ENCODE measurements at regions not wholly inside any gene's neighbourhood (a gene's known extent, or its start where the extent isn't known, plus 50 kb on each side); places are given as distances from the start of the nearest gene placed in this dataset.
A peak's percentile ranks its signal among the peaks of the same experiment; 100 is the strongest.
"Not testable (repeated sequence)": the region's sequence is repeated elsewhere in the genome, so short reads cannot be mapped to it uniquely, and the experiment has no call there.

DNA sequence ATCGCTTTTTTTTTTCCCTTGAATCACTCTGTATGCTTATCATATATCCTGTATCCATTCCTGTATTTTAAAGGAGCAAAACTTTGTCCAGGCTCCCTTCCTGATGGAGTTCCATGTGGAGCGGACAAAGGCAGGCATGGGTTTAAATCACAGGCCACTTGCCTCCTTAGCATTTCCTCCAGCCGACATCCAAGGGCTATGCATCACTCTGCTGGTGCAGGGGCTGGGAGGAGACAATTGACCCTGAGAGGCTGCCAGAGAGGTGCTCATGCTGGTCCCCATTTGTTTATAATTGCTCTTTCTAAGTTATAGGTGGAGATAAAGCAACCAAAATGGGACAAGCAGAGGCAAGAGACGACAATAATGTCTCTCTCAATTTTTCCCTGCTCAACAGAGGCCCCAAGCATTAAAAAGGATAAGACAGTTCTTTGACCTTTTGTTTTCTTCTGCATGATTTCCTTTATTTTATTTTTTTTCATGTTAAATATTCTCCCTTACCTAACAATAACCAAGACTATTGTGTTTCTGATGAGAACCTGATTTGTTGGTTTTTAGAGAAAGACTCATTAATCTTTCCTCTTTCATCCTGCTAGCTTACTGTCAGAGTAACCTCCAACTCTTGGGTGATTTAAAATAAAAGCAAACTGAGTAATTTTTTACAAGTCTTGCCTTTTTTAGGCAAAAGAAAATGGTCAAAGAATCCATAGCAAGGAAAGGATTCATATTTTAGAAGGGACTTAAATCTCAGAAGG, 353.7 kb downstream of the ADGRL2 start:
- no peak for DNase-seq (ENCODE audit: low read depth in 4 of 4, low spot score in 3 of 4)

DNA sequence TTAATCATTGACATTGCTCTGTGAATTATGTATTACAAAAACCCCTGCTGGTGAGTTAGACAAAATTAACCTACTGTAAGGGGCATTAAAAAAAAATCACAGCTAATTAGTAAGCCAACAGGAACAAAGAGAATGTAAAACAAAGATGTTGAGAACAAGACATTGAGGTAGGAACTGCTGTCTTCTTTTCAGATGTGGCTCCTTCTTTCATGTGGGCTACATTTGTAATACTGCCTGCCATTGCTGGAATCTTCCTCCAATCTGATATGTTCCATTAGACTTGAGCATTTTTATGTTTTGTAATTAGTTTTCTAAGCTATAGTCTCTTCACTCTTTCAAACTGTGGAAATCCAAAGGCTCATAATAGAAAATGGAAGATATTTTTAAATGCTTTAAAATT, 353.0 kb downstream of the ADGRL2 start:
- DNase-seq (ENCODE audit: low read depth in 4 of 4, low spot score in 3 of 4): no peak

DNA sequence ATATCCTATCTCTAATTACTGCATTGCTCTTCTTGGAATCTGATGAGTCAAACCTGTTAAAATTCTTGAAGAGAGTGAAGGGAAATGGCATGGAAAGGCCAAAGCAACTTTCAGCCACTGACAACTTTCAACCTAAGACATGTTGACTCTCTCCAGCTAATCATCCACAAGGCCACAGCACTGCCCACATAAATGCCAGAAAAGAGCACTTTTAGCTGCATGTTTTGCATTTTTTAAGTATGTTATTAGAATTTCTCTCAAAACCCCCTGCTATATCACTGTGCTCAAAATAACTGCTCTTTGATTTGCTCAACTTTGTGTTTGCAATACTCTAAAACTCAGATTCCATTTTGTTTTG, 352.5 kb downstream of the ADGRL2 start:
- no peak for DNase-seq (ENCODE audit: low read depth in 4 of 4, low spot score in 3 of 4)

DNA sequence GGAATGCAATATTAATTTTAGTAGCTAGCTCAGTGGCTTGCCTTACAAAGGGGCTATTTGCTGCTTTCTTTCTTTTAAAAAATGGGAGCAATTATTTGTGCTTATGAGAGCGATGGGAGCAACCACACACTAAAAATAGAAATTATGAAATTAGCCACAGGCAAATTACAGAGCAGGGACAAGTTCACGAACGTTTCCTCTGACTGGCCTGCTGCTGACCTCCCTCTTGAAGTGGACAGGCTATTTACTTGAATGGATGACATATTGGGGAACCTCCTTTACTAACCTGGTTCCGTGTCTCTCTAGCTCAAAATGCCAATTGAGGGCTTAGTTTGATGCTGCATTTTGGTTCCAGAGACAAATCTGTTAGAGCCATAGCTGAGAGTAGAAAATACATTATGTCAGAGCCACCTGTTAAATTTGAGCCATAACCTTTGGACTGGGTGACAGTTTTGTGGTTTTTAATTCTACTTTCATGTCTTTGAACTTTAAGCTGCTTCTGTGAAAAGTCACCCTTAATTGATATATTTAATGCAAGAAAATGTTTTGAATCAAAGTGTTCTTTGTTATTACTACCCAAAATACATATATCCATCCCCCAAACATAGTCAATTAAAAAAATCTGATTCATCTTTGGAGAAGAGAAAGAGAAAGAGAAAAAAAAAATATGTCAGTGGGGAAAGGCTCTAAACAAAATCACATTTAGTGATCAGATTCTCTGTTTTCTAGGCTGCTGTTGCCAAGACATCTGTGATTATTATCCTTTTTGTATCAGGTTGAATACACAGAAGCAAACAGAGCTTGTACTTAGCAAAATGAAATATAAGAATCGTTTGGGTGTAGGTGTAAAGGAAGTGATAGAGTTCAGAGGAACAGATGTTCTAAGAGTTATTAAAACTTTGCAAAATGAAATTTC, 351.9 kb downstream of the ADGRL2 start:
- DNase-seq (ENCODE audit: low read depth in 4 of 4, low spot score in 3 of 4): no peak

DNA sequence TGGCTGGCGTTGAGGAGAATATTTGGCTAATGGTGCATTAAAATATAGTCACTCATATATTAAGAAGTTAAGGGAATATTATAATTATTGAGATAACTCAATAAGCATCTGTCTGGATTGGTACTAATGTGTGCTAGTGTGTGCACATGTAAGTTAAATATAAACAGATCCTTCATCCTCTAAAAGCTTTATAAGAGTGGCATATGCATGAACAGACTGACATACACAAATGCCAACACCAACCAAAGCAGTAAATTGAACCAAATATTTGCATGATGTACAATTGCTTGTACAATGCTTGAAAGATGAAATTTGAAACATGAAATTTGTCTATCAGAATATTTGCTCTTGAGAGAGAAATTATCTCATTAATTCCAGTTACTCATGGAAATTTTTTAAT, 344.9 kb downstream of the ADGRL2 start:
- no peak for DNase-seq (ENCODE audit: low read depth in 4 of 4, low spot score in 3 of 4)

DNA sequence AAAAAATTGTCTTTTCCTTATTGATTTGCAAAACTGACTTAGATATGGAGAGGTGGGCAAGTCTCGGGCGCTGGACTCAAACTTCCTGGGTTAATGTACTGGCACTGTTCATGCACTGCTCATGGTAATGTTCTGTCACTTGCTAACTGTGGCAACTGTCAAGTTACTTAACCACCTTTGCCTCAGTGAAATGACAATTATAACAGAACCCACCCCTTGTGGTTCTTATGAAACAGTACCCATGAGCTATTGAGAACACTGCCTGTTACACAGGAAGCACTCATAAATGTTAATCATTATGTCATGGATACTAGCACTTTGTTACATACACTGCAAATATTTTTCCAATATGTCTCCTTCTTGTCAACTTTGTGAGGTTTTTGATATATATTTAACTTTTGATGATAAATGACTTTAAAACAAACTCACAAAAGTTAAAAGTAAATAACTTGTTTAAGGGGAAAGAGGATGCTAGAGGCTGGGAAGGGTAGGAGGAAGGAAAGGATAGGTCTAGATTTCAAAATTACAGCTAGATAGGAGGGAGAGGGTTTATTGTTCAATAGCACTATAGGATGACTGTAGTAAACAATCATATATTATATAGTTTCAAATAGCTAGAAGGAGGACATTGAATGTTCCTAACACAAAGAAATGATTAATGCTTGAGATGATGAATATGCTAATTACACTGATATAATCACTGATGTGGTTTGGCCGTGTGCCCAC, 342.5 kb downstream of the ADGRL2 start:
- DNase-seq (ENCODE audit: low read depth in 4 of 4, low spot score in 3 of 4): no peak

DNA sequence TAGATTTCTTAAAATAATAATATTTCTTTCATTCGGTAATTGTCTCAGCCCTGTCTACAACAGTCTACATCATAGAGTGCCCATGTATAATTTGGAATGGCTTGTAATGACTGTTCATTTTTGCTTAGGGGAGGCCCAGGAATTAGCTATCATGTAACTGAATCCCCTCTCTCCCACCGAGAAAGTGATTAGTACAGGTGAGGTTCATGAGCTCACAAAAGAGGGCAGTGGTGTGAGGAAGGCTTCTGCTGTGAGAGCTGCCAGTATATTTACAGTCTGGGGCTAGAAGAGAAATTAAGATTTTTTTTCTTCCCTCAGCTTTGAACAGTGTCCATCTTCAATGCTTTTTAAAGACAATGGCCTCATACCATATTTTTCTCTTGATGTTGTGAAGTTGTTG, 340.7 kb downstream of the ADGRL2 start:
- no peak for DNase-seq (ENCODE audit: low read depth in 4 of 4, low spot score in 3 of 4)

DNA sequence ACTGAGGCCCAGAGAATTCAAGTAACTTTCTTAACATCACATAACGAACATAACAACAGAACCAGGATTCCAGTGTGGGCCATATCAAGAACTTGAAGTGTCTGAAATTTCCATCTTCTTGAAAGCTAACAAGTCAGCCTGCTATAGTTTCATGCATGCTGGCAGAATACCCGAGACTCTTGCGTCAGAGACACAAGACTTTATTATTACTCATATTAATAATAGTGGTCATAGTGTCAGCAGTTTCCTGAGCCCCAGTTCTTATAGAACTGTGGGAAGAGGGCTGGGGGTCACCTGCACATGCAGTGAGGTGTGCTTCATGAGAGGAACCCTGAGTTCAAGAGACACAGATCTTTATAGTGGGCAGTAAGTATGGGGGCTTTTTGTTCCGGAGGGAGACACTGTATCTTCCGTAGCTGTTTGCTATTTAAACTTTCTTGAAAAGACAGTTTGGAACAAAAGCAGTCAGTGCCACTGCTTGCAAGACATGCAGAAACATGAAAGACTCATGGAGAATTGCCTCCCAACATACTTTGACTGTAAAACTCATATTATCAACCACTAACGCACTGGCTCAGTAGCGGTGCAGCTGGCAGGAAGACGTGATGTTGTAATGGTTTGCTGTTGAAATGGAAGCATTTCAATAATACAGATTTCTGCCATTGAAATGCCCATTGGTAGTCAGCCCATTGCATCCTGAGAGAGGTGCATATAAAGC, 339.2 kb downstream of the ADGRL2 start:
- no peak for DNase-seq (ENCODE audit: low read depth in 4 of 4, low spot score in 3 of 4)

DNA sequence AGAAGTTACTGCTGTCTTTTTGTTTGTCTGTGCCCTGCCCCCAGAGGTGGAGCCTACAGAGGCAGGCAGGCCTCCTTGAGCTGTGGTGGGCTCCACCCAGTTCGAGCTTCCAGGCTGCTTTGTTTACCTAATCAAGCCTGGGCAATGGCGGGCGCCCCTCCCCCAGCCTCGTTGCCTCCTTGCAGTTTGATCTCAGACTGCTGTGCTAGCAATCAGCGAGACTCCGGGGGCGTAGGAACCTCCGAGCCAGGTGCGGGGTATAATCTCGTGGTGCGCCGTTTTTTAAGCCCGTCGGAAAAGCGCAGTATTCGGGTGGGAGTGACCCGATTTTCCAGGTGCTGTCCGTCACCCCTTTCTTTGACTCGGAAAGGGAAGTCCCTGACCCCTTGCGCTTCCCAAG, 335.6 kb downstream of the ADGRL2 start:
- not testable (repeated sequence) for DNase-seq (ENCODE audit: low read depth in 4 of 4, low spot score in 3 of 4)

DNA sequence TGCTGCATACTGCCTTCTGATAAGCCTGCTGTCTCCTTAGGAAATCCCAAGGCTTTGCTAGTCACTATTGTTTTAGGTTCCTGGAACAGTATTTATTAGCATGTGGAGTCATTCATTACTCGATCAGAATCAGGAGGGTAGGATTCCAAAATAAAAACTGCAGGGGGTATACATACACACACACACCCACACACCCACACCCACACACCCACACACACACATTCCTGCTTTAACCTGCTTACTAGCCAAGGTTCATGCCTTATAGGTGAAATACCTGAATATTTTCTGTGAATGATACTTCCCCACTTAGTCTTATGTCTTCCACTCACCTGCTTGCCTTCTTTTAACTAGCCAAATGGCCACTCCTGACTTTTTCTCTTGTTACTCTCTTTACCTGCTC, 325.1 kb downstream of the ADGRL2 start:
- DNase-seq (ENCODE audit: low read depth in 4 of 4, low spot score in 3 of 4): no peak

DNA sequence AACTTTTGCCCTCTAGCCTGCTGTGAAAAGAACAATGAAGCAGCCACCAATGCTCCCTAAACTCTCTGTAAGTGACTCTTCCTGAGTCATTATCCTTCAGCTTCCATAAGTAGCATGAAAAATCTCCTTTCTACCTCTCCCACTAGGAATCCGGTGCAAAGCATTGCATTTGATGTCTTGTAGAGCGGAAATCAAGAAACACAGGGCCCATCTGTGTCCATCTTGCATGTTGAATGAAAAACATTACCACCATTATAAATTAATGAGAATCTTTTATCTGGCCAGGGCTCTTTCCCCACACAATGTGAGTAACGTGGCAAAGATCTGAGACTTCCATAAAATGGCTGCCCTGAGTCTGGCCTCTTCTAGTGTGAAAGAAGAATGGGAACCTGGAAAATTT, 324.4 kb downstream of the ADGRL2 start:
- DNase-seq (ENCODE audit: low read depth in 4 of 4, low spot score in 3 of 4): no peak

DNA sequence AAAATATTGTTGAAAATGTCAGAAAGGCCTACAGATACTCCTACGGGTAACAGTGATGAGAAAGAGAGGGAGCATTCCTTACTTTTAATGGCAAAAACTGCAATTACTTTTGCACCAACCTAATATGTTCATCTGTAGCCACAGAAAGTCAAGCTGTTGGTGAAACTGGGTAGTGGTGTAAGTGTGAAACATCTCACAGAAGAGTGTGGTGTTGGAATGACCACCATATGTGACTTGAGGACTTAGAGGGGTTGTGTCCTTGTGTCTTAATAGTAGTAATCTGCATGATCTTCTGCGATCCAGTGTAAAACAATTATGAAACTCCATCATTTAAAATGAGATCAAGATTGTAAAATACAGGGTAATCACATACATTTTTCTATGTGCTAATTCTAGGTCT, 320.7 kb downstream of the ADGRL2 start:
- no peak for DNase-seq (ENCODE audit: low read depth in 4 of 4, low spot score in 3 of 4)

DNA sequence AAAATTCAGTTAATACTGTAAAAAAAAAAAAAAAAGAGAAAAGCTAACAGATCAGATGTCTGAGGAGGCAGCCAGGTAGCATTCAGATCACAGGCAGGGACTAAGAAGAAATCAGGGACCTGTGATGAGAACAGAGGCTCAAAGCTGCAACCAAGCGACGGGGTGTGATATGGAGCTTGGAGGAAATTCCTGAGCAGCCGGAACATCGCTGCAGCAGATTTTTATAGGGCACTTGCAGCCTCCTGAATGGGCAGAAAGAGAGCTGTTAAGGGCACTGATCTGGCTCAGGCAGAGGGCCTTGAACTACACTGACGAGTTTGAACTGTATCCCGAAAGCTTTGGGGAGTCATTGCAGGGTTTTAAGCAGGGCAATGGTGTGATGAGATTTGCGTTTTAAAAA, 315.4 kb downstream of the ADGRL2 start:
- no peak for DNase-seq (ENCODE audit: low read depth in 4 of 4, low spot score in 3 of 4)

DNA sequence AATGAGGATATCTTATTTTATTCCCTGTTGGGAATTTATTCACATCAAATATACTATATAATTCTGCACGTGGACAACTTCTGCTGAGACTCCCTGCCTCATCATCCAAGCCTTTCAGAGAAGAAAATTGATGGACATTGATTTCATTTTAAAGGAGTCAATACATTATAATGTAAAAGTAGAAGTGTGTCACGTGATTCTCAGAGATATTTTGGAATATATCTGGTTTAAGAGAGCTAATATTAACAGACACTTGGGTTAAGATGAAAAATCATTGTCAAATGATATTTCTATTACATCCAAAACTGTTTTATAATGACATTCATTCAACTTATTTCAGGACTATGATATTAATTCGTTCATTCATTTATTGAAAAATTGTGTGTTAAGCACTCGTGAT, 314.2 kb downstream of the ADGRL2 start:
- DNase-seq (ENCODE audit: low read depth in 4 of 4, low spot score in 3 of 4): no peak

DNA sequence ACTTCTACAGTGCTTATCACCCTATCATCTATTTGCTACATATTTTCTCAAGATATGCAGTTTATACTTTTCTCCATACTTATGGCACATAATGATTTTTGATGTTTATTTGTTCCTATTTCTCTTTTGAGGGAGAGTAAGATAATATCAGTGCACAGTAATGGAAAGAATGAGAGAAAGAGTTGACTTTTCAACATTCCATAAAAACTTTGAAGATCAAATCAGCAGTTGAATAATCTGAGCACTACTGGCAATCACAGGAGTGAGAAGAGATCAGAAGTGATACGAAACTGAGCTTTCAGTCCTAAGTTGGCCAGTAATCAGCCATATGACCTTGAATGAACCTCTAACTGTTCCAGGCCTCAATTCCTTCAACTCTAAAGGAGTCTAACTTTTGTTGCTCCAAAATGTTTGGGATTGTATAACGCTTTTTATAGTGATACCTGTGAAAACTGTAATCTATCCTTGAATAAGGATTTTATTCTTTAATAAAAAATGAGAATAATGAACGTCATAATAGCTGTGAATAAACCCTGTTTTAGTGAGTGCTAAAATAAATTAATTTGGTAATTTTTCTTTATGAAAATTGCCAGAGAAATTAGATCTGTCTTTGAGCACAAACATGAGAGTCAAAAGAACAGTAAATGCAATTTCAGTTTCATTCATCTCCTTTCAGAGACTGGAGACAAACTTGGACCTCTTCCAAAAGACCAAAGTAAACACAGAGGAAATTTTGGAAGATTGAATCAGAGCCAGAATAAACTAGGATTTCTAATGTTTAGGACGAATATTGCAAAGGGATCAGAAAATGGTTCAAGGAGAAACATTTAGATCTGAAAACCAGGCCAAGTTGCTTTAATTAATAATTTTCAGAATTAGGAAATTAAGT, 309.9 kb downstream of the ADGRL2 start:
- peak in 2 of 4 donors; percentile 5 to 32 for DNase-seq (ENCODE audit: low read depth in 4 of 4, low spot score in 3 of 4)

DNA sequence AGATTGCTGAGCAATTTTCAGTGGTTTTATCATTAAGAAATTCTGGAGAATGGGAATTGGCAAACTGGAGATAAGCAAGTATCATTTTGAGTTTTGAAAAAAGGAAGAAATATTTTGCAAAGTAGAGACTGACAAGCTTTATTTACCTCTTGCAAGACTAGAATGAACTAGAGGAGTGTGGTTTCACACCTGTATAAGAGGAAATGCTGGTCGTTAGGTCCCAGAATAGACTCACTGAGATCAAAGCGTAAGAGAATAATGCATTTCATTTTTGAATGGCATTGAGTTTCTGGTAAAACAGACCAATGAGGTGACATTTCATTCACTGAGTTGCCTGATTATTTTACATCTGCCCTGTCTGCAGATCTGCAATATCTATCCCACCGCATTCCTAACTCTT, 308.1 kb downstream of the ADGRL2 start:
- no peak for DNase-seq (ENCODE audit: low read depth in 4 of 4, low spot score in 3 of 4)

DNA sequence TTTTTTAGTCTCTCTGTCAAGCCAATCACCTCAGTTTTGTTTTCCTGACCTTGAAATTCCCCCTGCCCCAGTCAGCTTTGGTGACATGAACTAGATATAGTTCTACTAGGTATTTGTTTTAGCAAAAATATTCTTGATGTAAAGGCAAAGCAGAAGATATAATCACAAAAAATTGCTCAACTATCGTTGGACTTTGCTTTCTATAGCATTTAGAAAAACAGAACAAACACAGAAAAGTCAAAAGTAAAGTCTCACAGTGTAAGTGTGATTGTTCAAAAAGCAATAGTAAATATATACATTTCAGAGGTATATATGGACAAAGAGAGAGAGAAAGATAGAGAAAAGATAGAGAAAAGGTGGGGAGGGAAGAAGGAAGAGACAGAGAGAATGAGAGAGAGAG, 305.9 kb downstream of the ADGRL2 start:
- DNase-seq (ENCODE audit: low read depth in 4 of 4, low spot score in 3 of 4): no peak

DNA sequence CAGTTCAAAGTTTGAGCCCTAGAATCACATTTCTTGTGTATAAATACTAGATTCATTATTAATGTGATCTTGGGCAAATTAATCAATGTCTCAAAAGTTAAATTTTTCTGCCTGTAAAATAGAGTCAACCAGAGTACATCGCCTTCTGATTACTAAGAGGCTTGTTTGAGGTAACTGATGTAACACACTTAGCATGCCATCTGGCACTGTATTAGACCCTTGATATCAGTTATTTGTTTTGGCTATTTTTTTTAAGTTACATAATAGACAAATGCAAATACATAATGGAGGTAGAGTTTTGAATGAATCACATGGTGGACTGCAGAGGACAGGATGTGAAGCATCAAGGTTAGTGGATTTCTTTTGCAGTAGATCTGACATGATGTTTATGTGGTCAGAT, 298.4 kb downstream of the ADGRL2 start:
- DNase-seq (ENCODE audit: low read depth in 4 of 4, low spot score in 3 of 4): no peak

DNA sequence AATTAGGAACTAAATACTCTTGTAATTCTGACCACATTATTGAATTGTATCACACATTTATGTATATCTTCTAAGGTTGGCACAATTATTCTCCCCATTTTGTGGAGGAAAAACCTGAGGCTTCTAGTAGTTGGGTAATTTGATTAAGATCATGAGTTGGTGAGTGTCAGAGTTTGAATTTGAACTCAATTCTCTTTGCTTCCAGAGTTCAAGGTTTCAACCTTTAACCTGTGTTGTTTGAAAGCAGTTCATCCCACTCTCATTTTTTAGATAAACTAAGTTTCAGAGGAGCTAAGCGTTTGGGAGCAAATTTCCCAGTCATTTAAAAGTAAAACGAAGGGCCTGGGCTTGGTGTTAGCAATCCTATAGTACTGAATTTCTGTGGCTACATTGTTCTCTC, 293.4 kb downstream of the ADGRL2 start:
- DNase-seq (ENCODE audit: low read depth in 4 of 4, low spot score in 3 of 4): no peak

DNA sequence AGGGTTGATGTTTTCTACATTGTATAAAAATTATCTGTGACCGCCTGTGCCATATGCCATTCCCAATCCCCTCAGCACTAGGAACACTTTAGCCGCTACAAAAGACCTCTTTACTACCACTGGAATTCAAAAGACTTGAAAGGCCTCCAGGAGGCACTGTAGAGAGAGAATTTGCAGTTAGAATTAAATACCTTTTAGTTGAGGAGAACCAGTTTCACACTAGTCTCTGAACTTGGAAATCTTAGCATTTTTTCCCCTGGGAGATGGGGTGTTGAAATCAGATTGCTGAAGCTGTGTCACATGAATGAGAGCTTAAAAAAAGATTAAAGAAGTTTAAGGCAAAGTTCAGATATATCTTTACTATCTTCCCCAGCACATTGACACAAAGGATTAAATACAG, 291.0 kb downstream of the ADGRL2 start:
- DNase-seq (ENCODE audit: low read depth in 4 of 4, low spot score in 3 of 4): no peak
